Progenitor cell of endocrine pancreas (in vitro differentiated cells): ENCODE measurements at regions not wholly inside any gene's neighbourhood (a gene's known extent, or its start where the extent isn't known, plus 50 kb on each side); places are given as distances from the start of the nearest gene placed in this dataset.
"Not testable (repeated sequence)": the region's sequence is repeated elsewhere in the genome, so short reads cannot be mapped to it uniquely, and the experiment has no call there.

ENCODE experiments used
- DNase-seq: peaks from one replicate; pipeline ENCODE4 v3.0.0; 2021; ENCODE audit warnings: low spot score; ENCODE audit not compliant: unreplicated experiment
- H3K27ac Mint-ChIP-seq: 2 replicates; pipeline ENCODE4 v1.8.0; 2021; ENCODE audit warnings: mild to moderate bottlenecking, moderate library complexity, mixed read lengths
- H3K27me3 Mint-ChIP-seq: 2 replicates; pipeline ENCODE4 v1.8.0; 2021; ENCODE audit warnings: mixed read lengths
- H3K36me3 Mint-ChIP-seq: 2 replicates; pipeline ENCODE4 v1.8.0; 2022; ENCODE audit warnings: mixed read lengths; ENCODE audit not compliant: insufficient read depth
- H3K4me1 Mint-ChIP-seq: 2 replicates; pipeline ENCODE4 v1.8.0; 2021; ENCODE audit warnings: low read depth, mixed read lengths
- H3K4me3 Mint-ChIP-seq: 2 replicates; pipeline ENCODE4 v1.8.0; 2021; ENCODE audit warnings: low read depth, mild to moderate bottlenecking, moderate library complexity, mixed read lengths
- H3K9me3 Mint-ChIP-seq: 2 replicates; pipeline ENCODE4 v1.8.0; 2021; ENCODE audit warnings: low read depth, mixed read lengths
- CTCF ChIP-seq: fragments of 200-600 bp; sonication (generic); IDR thresholded peaks from one replicate; pipeline ENCODE4 v1.5.0; 2021; ENCODE audit warnings: antibody characterized with exemption, mild to moderate bottlenecking; ENCODE audit not compliant: unreplicated experiment

GRCh38 chr5:117379521-117379920, 804.9 kb upstream of the SEMA6A start:
- H3K4me3 Mint-ChIP-seq, result no peak overlapping the region
- no peaks in the 10 kb centered on the region for H3K4me1 Mint-ChIP-seq
- DNase-seq, result no peak
- H3K27me3 Mint-ChIP-seq, result no peaks in the 10 kb centered on the region
- no peaks in the 10 kb centered on the region for H3K9me3 Mint-ChIP-seq
- no peak for TF ChIP-seq CTCF
- no peak overlapping the region for H3K27ac Mint-ChIP-seq
- no peaks in the 10 kb centered on the region for H3K36me3 Mint-ChIP-seq

GRCh38 chr5:117376748-117377147, 802.1 kb upstream of the SEMA6A start:
- Mint-ChIP-seq H3K27me3 (no peaks in the 10 kb centered on the region), H3K36me3 (no peaks in the 10 kb centered on the region), H3K9me3 (peaks cover 8% of the 10 kb centered on the region), H3K4me3 (no peak overlapping the region), H3K27ac (no peak overlapping the region), H3K4me1 (no peaks in the 10 kb centered on the region)
- no peak for DNase-seq
- no peak for TF ChIP-seq CTCF

GRCh38 chr5:117359895-117360294, 785.3 kb upstream of the SEMA6A start:
- TF ChIP-seq CTCF, result no peak
- H3K36me3 Mint-ChIP-seq, result no peaks in the 10 kb centered on the region
- H3K4me3 Mint-ChIP-seq, result no peak overlapping the region
- DNase-seq, result no peak
- H3K27me3 Mint-ChIP-seq, result no peaks in the 10 kb centered on the region
- H3K4me1 Mint-ChIP-seq, result no peaks in the 10 kb centered on the region
- H3K9me3 Mint-ChIP-seq, result no peaks in the 10 kb centered on the region
- no peak overlapping the region for H3K27ac Mint-ChIP-seq

GRCh38 chr5:117357886-117358285, 783.3 kb upstream of the SEMA6A start:
- no peak for TF ChIP-seq CTCF
- Mint-ChIP-seq H3K4me1 (no peaks in the 10 kb centered on the region), H3K27me3 (no peaks in the 10 kb centered on the region), H3K4me3 (no peak overlapping the region), H3K27ac (no peak overlapping the region), H3K36me3 (no peaks in the 10 kb centered on the region), H3K9me3 (no peaks in the 10 kb centered on the region)
- DNase-seq, result no peak

- no peak overlapping the region for H3K4me3 Mint-ChIP-seq
- H3K27me3 Mint-ChIP-seq, result no peaks in the 10 kb centered on the region
- H3K9me3 Mint-ChIP-seq, result peaks cover 3% of the 10 kb centered on the region
- TF ChIP-seq CTCF, result no peak
- no peak overlapping the region for H3K27ac Mint-ChIP-seq
- no peak for DNase-seq
- H3K36me3 Mint-ChIP-seq, result no peaks in the 10 kb centered on the region
- H3K4me1 Mint-ChIP-seq, result no peaks in the 10 kb centered on the region
Measured at GRCh38 chr5:117347280-117347679, 772.7 kb upstream of the SEMA6A start.

- not testable (repeated sequence) for H3K4me1 Mint-ChIP-seq, H3K36me3 Mint-ChIP-seq, H3K4me3 Mint-ChIP-seq, H3K27me3 Mint-ChIP-seq, H3K9me3 Mint-ChIP-seq, DNase-seq, H3K27ac Mint-ChIP-seq
Measured at GRCh38 chr5:117343726-117344125, 769.1 kb upstream of the SEMA6A start.
